ENCODE measurements at regions not wholly inside any gene's neighbourhood (a gene's known extent, or its start where the extent isn't known, plus 50 kb on each side); places are given as distances from the start of the nearest gene placed in this dataset.

DNA sequence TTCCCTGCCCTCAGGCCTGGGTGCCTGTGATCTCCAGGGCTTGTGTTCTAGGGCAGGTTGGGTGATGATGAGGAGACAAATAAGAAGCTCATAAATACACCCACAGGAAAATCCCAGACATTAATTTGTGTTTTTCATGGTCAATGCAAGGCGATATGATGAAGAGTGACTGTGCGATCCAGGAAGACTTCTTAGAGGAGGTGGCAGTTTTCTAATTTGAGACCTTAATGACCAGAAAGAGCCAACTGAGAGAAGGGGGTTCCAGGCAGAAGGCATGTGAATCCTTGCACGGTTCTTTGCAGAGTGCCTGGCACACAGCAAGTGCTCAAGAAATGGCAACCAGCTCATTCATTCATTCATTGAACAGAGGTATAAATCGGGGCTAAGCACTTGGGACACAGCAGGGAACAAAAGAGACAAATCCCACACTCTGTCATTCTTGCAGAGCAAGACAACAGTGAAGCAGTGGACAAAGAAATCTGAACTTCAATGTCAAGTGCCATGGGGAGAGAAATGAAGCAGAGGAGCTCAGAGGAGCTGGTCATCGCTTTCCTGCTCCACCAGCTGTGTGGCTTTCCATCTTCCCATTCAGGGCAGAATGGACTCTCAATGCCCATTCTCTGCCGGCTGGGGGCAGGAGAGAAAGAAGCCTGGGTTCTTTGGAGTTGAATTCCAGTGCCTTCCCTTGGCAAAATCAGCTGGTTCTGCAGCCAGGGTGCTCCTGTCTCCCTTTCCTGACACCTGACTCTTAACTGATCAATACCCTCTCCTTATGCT, 128.3 kb downstream of the AACS start:
- in situ Hi-C loops (cut with HindIII; ENCODE audit: low pct_ligation_motif_present, low pct_unique_long_range_greater_than_20kb, low sequenced_read_pairs) = no loop called here

DNA sequence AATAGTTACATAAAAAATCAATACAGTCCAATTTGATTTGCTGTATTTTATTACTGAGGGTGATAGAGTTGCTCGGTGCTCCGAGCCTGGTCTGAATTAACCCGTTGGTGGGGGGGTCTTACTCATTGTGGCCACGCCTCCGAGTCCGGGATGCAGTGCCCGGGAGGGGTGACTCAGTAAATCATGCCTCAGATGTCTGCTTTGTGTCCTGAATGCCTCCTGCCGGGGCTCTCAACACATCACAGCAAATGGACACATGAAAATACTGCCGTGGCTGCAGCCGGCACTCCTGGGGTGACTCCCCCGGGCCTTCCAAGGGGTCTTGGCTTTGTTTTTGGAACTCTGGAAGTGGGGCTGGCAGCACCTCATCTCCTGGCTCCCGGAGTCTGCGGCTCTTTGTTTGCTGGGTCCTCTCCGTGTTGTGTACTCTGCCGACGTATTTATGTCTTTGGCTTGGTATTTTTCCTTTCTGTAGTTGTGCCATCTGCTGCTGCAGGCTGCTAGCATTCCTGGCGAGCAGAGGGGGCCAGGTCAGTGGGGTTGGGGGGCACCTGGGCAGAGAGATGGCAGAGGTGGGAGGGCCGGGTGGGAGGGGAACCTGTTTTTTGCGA, 129.0 kb downstream of the AACS start:
- in situ Hi-C loops (cut with HindIII; ENCODE audit: low pct_ligation_motif_present, low pct_unique_long_range_greater_than_20kb, low sequenced_read_pairs) = no loop called here
- DNase-seq = peak; percentile 61

More for the DNA sequence above, 128.3 kb downstream of the AACS start:
- no peak for DNase-seq

DNA sequence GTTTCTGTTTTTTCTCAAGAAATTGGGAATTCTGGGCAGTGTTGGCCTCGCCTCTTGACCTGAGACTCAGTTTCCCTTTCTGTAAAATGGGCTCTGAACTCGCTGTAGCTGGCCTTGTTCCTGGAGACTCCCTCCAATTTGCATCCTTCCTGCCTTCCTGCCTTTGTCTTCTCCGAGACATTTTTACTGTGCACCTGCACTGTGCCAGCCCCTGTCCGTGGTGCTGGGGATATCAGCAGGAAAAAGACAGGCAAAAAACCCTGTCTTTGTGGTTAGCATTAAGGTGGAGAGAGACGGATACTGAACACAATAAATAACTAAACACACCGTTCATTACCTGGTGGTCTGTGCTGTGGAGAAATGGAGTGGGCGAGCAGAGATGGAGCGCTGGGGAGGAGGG, 129.8 kb downstream of the AACS start:
- in situ Hi-C loops (cut with HindIII; ENCODE audit: low pct_ligation_motif_present, low pct_unique_long_range_greater_than_20kb, low sequenced_read_pairs) = no loop called here
- peak; percentile 36 for DNase-seq

- in situ Hi-C loops (cut with HindIII; ENCODE audit: low pct_ligation_motif_present, low pct_unique_long_range_greater_than_20kb, low sequenced_read_pairs) = no loop called here
- no peak for DNase-seq
Measured at GRCh38 chr12:125197326-125197725, 132.1 kb downstream of the AACS start.

DNA sequence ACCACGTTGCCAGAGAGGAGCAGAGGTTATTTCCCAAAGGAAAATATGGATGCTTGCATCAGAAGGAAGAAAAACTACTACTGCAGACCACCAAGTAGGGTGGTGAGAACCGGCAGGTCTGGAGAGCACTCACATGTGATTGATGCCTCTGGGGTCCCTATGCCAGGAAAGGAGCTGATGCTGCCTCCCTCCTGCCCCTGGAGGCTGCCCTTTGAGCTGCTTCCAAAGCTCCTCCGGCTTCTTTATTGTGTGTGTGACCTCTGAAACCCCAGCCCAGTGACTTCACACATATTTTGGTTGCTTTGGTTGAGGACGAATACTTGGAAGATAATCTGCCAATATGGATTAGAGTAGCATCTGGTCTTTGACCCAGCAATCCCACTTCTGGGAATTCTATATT, 133.4 kb downstream of the AACS start:
- no peak for DNase-seq
- in situ Hi-C loops (cut with HindIII; ENCODE audit: low pct_ligation_motif_present, low pct_unique_long_range_greater_than_20kb, low sequenced_read_pairs) = no loop called here

- no peak for DNase-seq
- in situ Hi-C loops (cut with HindIII; ENCODE audit: low pct_ligation_motif_present, low pct_unique_long_range_greater_than_20kb, low sequenced_read_pairs) = no loop called here
Measured at GRCh38 chr12:125201090-125201489, 135.9 kb downstream of the AACS start.

GRCh38 chr12:125201940-125202339, 136.7 kb downstream of the AACS start:
- in situ Hi-C loops (cut with HindIII; ENCODE audit: low pct_ligation_motif_present, low pct_unique_long_range_greater_than_20kb, low sequenced_read_pairs) = no loop called here
- no peak for DNase-seq

GRCh38 chr12:125202421-125202820, 137.2 kb downstream of the AACS start:
- in situ Hi-C loops (cut with HindIII; ENCODE audit: low pct_ligation_motif_present, low pct_unique_long_range_greater_than_20kb, low sequenced_read_pairs) = no loop called here
- no peak for DNase-seq

DNA sequence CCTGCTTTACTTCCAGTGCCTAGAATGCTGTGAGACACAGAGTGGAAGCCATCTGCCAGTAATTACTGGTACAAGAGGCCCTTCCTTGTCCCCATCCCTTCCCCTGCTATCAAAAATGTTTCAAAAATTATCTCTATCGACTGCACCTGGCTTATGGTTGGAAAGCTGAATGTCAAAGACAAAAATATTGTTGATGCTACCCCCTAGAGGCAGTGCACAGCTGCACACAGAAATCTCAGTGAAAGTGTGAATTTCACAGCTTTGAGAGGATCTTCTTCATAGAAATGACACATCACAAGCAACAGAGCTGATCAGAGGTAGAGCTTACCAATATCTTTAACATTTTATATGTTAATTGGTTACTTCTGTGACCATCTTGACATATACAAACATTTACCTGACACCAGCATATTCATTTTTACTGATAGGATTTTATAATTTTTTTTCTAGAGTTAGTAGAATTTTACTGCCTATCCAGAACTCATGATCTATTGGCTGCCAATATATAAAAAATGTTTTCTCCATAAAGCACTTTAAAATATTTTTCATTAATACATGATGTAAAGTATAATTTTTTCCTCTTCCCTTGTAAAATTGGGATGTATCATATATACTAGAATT, 138.0 kb downstream of the AACS start:
- peak; percentile 39 for DNase-seq
- in situ Hi-C loops (cut with HindIII; ENCODE audit: low pct_ligation_motif_present, low pct_unique_long_range_greater_than_20kb, low sequenced_read_pairs) = no loop called here

DNA sequence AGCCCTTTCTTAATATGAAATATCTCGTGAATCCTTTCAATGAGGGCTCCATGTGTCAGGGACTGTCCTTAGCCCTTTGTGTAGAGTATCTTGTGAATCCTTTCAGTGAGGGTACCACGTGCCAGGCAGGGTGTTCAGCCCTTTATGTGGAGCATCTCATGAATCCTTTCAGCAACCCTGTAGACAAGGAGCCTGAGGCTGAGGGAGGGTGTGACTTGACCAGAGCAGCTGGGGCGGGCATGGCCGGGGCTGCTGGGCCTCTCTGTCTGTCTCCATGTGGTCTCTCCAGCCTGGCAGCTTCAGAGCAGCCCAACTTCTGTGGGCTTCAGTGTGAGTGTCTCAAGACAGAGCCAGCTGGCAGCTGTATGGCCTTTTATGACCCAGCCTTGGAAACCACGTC, 140.2 kb downstream of the AACS start:
- in situ Hi-C loops (cut with HindIII; ENCODE audit: low pct_ligation_motif_present, low pct_unique_long_range_greater_than_20kb, low sequenced_read_pairs) = no loop called here
- no peak for DNase-seq

DNA sequence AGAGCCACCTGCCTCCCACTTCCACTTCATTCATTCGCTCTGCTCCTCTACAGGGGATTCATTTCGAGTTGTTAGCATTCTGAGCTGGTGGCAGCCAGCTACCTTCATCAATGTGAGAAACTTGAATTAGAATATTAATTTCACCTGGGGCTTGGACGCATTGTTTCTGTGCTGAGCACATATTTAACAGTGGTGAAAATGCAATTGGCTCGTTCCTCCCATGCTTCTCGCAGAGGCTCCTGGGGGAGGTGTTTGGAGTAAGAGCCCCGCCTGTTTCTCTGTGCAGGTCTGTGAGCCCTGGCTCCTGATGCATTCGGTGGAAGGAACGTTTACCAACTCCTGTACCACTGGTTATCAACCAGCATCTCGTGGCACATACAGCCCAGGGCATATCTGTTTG, 141.5 kb downstream of the AACS start:
- in situ Hi-C loops (cut with HindIII; ENCODE audit: low pct_ligation_motif_present, low pct_unique_long_range_greater_than_20kb, low sequenced_read_pairs) = no loop called here
- DNase-seq = no peak

GRCh38 chr12:125208334-125208733, 143.1 kb downstream of the AACS start:
- no peak for DNase-seq
- in situ Hi-C loops (cut with HindIII; ENCODE audit: low pct_ligation_motif_present, low pct_unique_long_range_greater_than_20kb, low sequenced_read_pairs) = no loop called here

DNA sequence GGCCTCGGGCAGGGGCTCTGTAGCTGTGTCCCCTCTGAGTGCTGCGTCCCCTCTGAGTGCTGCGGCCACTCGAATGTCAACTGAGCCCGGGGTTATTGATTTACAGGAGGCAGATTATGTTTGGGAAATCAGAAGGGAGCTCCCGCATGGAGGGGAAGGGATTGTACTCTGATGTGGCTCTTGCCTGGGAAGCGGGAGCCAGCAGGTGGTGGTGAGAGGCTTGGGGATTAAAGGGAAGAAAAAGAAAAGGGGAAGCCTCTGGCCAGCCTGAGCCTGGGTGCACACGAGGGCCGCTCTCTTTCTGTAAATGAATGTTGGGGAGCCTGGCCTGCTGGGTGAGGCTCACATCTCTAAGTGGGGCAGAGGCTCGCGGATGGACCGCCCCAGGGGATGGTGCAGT, 143.7 kb downstream of the AACS start:
- DNase-seq = no peak
- in situ Hi-C loops (cut with HindIII; ENCODE audit: low pct_ligation_motif_present, low pct_unique_long_range_greater_than_20kb, low sequenced_read_pairs) = no loop called here

DNA sequence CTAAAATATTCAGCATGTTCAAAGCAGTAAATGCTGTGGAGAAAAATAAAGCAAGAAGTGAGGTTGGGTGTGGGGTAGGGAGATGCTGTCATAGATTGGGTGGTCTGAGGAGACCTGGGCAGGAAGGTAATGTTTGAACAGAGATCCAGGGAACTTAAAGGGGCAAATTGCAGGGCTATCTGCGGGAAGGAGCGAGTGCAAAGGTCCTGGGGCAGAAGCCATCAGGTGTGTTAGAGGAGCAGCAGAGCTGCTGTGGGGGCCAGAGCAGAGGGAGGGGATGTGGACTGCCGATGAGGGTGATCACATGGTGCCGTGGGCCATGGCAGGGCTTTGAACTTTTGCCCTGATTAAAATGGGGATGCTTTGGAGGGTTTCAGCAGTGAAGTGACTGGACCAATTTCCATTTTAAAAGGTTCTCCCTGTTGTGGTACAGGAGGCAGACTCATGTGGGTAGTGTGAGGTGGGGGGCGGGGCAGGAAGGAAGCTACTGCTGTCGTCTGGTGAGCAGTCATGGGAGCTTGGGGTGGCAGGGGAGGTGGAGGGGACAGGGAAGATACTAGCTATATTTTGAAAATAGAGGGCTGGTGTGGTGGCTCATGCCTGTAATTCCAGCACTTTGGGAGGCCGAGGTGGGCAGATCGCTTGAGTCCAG, 145.0 kb downstream of the AACS start:
- in situ Hi-C loops (cut with HindIII; ENCODE audit: low pct_ligation_motif_present, low pct_unique_long_range_greater_than_20kb, low sequenced_read_pairs) = no loop called here
- no peak for DNase-seq

DNA sequence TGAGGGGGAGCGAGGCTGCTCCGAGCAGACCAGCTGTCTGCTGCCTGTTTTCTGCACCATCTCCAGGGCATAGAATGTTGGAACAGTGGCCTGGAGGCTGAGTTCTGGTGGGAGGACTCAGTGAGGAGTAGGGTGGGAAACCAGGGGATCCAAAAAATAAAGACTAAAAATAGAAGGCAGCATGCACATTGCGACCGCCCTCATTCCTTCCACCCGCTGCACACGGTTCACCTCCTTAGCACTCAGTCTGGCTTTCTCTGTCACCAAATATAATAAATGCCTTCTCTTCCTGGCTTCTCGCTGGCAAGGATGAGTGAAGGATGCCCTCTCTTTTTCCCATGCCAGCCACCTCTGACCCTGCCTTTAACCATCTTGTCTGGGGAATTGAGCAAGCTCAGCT, 146.2 kb downstream of the AACS start:
- DNase-seq = no peak
- in situ Hi-C loops (cut with HindIII; ENCODE audit: low pct_ligation_motif_present, low pct_unique_long_range_greater_than_20kb, low sequenced_read_pairs) = no loop called here

DNA sequence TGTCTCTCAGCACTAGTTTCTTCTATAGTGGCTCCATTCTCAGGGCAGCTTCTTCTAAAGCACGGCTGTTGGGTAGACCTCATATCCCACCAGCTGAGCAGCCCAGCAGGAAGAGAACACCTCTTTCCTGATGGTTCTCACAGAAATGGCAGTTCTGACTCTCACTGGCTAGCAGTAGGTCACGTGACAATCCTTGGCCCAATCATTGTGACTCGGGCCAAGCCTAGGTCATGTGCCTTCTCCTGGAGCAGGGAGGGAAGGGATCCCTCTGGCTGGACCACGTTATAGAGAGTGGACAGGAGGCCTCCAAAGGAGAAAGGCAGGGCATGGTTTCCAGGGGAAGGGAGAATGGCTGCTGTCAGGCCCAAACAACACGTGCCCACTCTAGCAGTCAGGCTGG, 149.1 kb downstream of the AACS start:
- in situ Hi-C loops (cut with HindIII; ENCODE audit: low pct_ligation_motif_present, low pct_unique_long_range_greater_than_20kb, low sequenced_read_pairs) = no loop called here
- no peak for DNase-seq

GRCh38 chr12:125216756-125217155, 151.5 kb downstream of the AACS start:
- no peak for DNase-seq
- in situ Hi-C loops (cut with HindIII; ENCODE audit: low pct_ligation_motif_present, low pct_unique_long_range_greater_than_20kb, low sequenced_read_pairs) = no loop called here

DNA sequence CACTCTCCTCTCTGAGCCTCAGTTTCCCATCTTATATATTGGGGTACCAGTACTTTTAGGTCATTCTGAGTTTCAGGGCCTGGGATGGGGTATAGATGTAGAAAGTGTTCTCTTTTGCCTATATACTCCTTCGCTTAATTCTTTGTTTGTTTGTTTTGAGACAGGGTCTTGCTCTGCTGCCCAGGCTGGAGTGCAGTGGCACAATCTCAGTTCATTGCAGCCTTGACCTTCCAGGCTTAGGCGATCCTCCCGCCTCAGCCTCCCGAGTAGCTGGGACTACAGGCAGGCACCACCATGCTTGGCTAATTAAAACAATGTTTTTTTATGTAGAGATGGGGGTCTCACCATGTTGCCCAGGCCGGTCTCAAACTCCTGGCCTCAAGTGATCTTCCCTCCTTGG, 152.1 kb downstream of the AACS start:
- DNase-seq = no peak
- in situ Hi-C loops (cut with HindIII; ENCODE audit: low pct_ligation_motif_present, low pct_unique_long_range_greater_than_20kb, low sequenced_read_pairs) = no loop called here

- in situ Hi-C loops (cut with HindIII; ENCODE audit: low pct_ligation_motif_present, low pct_unique_long_range_greater_than_20kb, low sequenced_read_pairs) = no loop called here
- DNase-seq = no peak
Measured at GRCh38 chr12:125218952-125219351, 153.7 kb downstream of the AACS start.

All from ACHN (cell line).